IPS-18c (cell line): ENCODE measurements at regions not wholly inside any gene's neighbourhood (a gene's known extent, or its start where the extent isn't known, plus 50 kb on each side); places are given as distances from the start of the nearest gene placed in this dataset.

ENCODE experiments used
- H3K4me3 ChIP-seq: 2 replicates; pipeline ENCODE4 v1.7.0; 2013; ENCODE audit warnings: low read depth, mild to moderate bottlenecking, low read length, moderate library complexity; ENCODE audit not compliant: insufficient read depth
- H3K9me3 ChIP-seq: one replicate; pipeline ENCODE4 v1.6.1; 2013; ENCODE audit warnings: mild to moderate bottlenecking, low read length, moderate library complexity; ENCODE audit not compliant: control insufficient read depth, insufficient read depth

DNA sequence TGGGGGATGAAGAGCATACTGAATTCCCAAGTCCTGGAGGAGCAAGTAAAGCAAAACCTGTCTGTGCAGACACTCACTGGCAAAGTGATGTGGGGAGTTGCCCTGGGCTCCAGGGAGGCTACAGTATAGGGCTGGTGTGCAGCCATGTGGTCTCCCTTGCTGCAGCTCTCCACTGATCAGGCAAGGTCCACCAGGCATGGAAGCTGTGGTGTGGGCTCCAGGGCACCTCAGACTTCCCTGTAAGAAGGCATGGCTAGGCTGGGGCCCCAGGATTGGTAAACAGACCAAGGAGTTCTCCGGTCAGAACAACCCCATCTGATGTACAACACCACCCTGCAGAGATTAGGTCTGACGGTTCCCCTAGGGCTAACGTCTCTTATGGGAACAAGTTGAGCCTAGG is 241.9 kb upstream of the NDST4 start:
- H3K9me3 ChIP-seq = peaks cover 2% of the 10 kb centered on the region
- no peak overlapping the region; the same call in 1 of the 2 replicates for H3K4me3 ChIP-seq

- H3K9me3 ChIP-seq = peaks cover 2% of the 10 kb centered on the region
- H3K4me3 ChIP-seq = no peak overlapping the region
Measured at GRCh38 chr4:115353370-115353769, 239.9 kb upstream of the NDST4 start.

GRCh38 chr4:115343171-115343570 is 229.8 kb upstream of the NDST4 start:
- Histone ChIP-seq H3K9me3 (no peaks in the 10 kb centered on the region), H3K4me3 (no peak overlapping the region)

DNA sequence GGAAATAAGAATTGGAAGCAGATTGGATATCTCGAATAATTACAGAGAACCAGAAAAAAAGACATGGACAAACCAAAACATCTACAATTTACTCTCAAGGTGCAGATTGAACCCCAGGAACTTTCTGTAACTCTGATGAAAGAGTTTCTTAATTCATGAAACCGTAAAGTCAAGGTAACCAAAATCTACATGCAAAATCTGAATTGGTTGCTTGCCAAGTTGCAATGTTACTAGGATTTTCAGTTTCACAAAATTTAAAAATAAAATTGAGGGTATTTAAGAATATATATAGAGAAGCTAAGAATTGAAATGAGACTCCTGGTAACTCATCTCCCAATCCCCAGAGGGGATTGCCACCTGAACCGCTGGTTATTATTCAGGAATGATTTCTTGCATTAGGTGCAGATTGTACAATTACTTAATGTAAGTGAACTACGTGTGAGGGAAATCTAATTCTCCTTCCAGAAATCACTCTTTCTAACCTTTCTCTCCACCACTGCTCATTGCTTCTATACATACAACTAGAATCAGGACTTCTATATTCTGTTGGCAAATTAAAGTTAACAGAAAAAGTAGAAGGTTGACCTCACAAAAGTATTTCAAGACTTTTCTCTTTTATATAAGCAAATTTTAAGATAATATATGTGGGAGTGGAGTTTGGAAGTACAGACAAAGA is 221.5 kb upstream of the NDST4 start:
- Histone ChIP-seq H3K9me3 (no peaks in the 10 kb centered on the region), H3K4me3 (no peak overlapping the region)

DNA sequence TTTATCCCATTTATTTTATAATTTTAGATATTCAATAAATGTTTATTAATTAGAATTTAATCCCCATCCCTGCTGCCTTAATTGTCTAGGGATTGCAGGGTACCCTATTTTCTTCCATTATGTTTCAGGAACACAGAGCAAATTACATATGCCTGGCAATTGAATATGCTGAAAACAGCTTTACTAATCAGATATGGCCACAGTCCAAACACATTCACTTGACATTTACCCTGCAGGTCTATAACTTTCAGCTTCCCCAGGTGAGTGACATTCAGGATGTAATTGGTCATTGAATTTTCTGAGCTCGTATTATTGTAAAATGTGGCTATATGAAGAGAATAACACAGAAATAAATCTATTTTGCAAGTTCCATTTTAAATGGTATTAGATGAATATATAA is 218.7 kb upstream of the NDST4 start:
- H3K4me3 ChIP-seq = no peak overlapping the region

DNA sequence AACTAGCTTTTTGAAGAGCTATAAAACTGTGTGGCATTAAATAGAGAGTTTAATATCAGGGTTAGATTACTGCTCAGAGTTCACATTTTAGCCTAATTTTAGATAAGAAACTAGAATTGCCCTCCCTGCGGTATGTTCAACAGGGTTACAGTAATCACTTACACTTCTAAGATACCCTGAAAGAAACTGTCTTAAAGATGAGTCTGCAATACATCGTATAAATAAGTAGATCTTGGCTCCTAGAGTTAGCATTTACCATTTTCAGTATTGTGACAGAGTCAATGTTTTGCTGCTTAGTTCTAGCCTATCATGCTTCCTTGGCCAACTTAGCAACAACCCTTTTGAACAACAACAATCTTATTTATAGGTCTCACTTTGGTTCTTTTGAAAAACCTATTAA is 217.8 kb upstream of the NDST4 start:
- Histone ChIP-seq H3K9me3 (no peaks in the 10 kb centered on the region), H3K4me3 (no peak overlapping the region)

More for the DNA sequence above, 218.7 kb upstream of the NDST4 start:
- H3K9me3 ChIP-seq = no peaks in the 10 kb centered on the region

- H3K9me3 ChIP-seq = no peaks in the 10 kb centered on the region
Measured at GRCh38 chr4:115325836-115326235, 212.4 kb upstream of the NDST4 start.

DNA sequence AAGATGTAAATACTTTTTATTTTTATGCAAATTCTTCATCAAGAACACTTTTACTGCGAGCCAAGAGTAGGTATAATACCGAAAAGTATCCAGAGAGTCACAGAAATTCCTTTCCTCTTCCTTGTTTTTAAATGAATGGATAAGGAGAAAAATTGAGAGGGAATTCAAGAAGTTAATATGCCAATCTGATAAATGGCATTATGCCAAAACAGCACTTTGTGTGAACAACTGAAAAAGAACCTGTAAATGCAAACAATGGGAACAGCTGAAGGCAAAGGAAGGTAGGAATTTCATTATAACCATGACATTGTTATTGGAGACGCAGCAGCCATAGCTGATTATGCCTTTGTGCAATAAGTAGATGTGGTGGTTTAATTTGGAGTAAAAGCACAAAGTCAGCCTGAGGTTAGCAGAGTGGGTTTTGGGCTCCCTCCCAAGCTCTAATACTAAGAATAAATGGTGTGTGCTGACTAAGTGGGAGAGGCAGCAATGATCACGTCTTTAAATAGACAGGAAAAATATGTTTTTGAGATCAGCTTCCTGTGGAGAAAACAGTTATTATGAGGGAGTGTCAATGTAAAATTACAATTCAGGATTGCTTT is 209.8 kb upstream of the NDST4 start:
- no peaks in the 10 kb centered on the region for H3K9me3 ChIP-seq

More at GRCh38 chr4:115325836-115326235, 212.4 kb upstream of the NDST4 start:
- no peak overlapping the region for H3K4me3 ChIP-seq

GRCh38 chr4:115315182-115315581 is 201.8 kb upstream of the NDST4 start:
- H3K9me3 ChIP-seq = no peaks in the 10 kb centered on the region
- no peak overlapping the region for H3K4me3 ChIP-seq

More for the DNA sequence above, 209.8 kb upstream of the NDST4 start:
- no peak overlapping the region for H3K4me3 ChIP-seq

DNA sequence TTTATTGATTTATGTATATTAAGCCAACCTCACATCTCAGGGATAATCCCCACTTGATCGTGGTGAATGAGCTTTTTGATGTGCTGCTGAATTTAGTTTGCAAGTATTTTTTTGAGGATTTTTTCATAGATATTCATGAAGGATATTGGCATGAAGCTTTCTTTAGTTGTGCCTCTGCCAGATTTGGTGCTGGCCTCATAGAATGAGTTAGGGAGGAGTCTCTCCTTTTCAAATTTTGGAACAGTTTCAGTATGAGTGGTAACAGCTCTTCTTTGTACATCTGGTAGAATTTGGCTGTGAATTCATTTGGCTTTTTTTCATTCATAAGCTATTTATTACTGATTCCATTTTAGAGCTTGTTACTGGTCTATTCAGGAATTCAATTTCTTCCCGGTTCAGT is 197.2 kb upstream of the NDST4 start:
- no peak overlapping the region for H3K4me3 ChIP-seq

DNA sequence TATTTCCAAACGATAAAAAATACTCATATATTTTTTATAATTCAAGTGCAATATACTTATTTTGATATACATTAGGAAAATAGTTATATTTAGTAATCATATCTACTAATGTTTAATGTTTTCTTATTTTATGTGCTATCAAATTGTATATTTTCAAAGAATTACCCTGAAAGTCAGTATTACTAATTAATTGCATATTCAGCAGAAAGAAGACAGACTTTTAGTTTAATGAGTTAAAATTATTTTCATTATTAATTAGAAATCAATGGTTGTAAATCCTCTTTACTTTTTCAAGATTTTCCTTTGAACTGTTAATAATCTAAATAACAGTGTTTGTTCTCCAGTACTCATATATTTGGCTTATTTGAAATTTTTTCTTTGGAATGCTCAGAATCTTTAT is 181.3 kb upstream of the NDST4 start:
- Histone ChIP-seq H3K4me3 (no peak overlapping the region), H3K9me3 (no peaks in the 10 kb centered on the region)

More for the DNA sequence above, 197.2 kb upstream of the NDST4 start:
- H3K9me3 ChIP-seq = no peaks in the 10 kb centered on the region

DNA sequence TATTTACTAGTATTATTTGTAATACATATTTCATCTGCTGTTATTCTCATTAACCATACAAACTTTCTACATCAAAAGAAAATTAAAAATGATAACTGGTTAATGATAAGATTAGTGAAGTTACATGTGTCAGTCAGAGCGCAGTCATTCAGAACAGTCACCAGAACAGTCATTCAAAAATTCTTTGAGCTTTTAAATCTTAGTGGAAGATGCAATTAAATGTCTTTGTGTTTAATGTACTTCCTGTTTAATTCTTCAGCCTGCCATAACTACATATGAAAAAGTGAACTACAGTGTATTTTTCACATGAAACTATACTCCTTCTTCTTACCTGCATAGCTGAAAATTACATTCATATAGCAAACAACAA is 179.7 kb upstream of the NDST4 start:
- no peaks in the 10 kb centered on the region for H3K9me3 ChIP-seq
- no peak overlapping the region for H3K4me3 ChIP-seq

- Histone ChIP-seq H3K4me3 (no peak overlapping the region), H3K9me3 (no peaks in the 10 kb centered on the region)
Measured at GRCh38 chr4:115292320-115293092, 179.1 kb upstream of the NDST4 start.

GRCh38 chr4:115287426-115287825 is 174.0 kb upstream of the NDST4 start:
- no peaks in the 10 kb centered on the region for H3K9me3 ChIP-seq

DNA sequence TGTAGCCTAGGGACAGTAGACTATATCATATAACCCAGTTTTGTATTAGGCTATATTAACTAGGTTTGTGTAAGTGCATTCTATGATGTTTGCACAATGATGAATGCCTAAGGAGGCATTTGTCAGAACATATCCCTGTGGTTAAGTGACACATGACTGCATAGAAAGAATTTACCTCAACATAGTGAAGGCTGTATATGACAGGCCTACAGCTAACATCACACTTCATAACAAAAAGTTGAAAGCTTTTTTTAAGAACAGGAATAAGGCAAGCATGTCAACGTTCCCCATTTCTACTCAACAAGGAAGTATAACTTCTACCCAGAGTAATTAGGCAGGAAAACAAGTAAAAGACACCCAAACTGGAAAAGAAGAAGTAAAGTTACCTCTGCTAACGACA is 165.9 kb upstream of the NDST4 start:
- Histone ChIP-seq H3K4me3 (no peak overlapping the region), H3K9me3 (no peaks in the 10 kb centered on the region)

More at GRCh38 chr4:115287426-115287825, 174.0 kb upstream of the NDST4 start:
- H3K4me3 ChIP-seq = no peak overlapping the region

GRCh38 chr4:115278830-115279229 is 165.4 kb upstream of the NDST4 start:
- H3K4me3 ChIP-seq = no peak overlapping the region

GRCh38 chr4:115275615-115276014 is 162.2 kb upstream of the NDST4 start:
- H3K9me3 ChIP-seq = no peaks in the 10 kb centered on the region
- H3K4me3 ChIP-seq = no peak overlapping the region

More at GRCh38 chr4:115278830-115279229, 165.4 kb upstream of the NDST4 start:
- no peaks in the 10 kb centered on the region for H3K9me3 ChIP-seq

DNA sequence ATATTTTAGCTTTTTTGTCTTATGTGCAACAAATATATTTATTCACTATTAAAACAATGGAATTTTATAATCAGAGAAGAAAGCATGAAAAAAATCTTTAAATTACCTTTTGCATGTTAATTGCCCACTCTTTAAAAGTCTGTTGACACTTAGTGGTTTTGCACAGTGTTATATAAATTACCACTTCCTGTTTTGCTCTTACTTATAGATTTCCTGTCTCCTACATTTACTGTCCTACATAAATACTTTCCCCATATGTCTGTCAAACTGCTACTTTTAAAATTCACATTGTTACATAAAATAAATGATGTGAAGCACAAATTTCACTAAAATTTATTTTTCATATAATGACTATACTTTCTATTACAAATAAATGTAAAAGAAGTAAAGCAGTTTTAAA is 161.1 kb upstream of the NDST4 start:
- no peak overlapping the region for H3K4me3 ChIP-seq
- no peaks in the 10 kb centered on the region for H3K9me3 ChIP-seq
